ENCODE measurements at regions not wholly inside any gene's neighbourhood (a gene's known extent, or its start where the extent isn't known, plus 50 kb on each side); places are given as distances from the start of the nearest gene placed in this dataset.

DNA sequence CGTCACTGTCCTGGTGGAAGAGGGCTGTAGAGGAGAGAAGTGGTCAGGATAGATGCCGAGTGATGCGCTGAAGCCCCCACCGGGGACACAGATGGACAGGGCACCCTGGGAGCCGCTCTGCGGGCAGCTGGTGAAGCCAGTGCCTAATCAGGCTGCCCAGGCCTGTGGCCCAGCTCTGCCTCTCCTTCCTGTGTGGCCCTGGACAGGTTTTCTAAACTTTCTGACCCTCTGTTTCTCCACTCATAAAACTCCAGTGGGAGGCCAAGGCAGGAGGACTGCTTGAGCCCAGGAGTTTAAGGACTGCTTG, 86.1 kb downstream of the C5orf15 start:
- no peak for TF ChIP-seq CTCF (IDR thresholded peaks at IDR 0.05; ENCODE audit: borderline replicate concordance, insufficient read depth, low read depth, low read length)
- H3K4me3 ChIP-seq (ENCODE audit: low read depth, low read length) = no peak overlapping the region

GRCh38 chr5:133881576-133882388, 86.6 kb downstream of the C5orf15 start:
- H3K4me3 ChIP-seq (ENCODE audit: low read depth, low read length) = no peak overlapping the region
- TF ChIP-seq CTCF (IDR thresholded peaks at IDR 0.05; ENCODE audit: borderline replicate concordance, insufficient read depth, low read depth, low read length) = no peak

GRCh38 chr5:133878236-133878555, 90.2 kb downstream of the C5orf15 start:
- no peak for TF ChIP-seq CTCF (IDR thresholded peaks at IDR 0.05; ENCODE audit: borderline replicate concordance, insufficient read depth, low read depth, low read length)
- no peak overlapping the region for H3K4me3 ChIP-seq (ENCODE audit: low read depth, low read length)

GRCh38 chr5:133877351-133878235, 90.8 kb downstream of the C5orf15 start:
- H3K4me3 ChIP-seq (ENCODE audit: low read depth, low read length) = no peak overlapping the region
- no peak for TF ChIP-seq CTCF (IDR thresholded peaks at IDR 0.05; ENCODE audit: borderline replicate concordance, insufficient read depth, low read depth, low read length)

- H3K4me3 ChIP-seq (ENCODE audit: low read depth, low read length) = no peak overlapping the region
- no peak for TF ChIP-seq CTCF (IDR thresholded peaks at IDR 0.05; ENCODE audit: borderline replicate concordance, insufficient read depth, low read depth, low read length)
These were observed 92.2 kb downstream of the C5orf15 start for GRCh38 chr5:133876266-133876665.

- no peak for TF ChIP-seq CTCF (IDR thresholded peaks at IDR 0.05; ENCODE audit: borderline replicate concordance, insufficient read depth, low read depth, low read length)
These were observed 93.2 kb downstream of the C5orf15 start for GRCh38 chr5:133875179-133875578.

GRCh38 chr5:133873449-133873848, 95.0 kb downstream of the C5orf15 start:
- H3K4me3 ChIP-seq (ENCODE audit: low read depth, low read length) = no peak overlapping the region
- TF ChIP-seq CTCF (IDR thresholded peaks at IDR 0.05; ENCODE audit: borderline replicate concordance, insufficient read depth, low read depth, low read length) = no peak

More at GRCh38 chr5:133875179-133875578, 93.2 kb downstream of the C5orf15 start:
- no peak overlapping the region for H3K4me3 ChIP-seq (ENCODE audit: low read depth, low read length)

Data from GM12875 (cell line).